Adrenal gland (tissue), 5 donors: ENCODE measurements at regions not wholly inside any gene's neighbourhood (a gene's known extent, or its start where the extent isn't known, plus 50 kb on each side); places are given as distances from the start of the nearest gene placed in this dataset.

Source experiments
- CTCF ChIP-seq, 6 experiments: fragments of 450-650 bp in 4 of 6; fragments of 200-600 bp in 2 of 6; sonication (generic) in 1 of 6; IDR thresholded peaks; 1 replicate in 5 of 6; 2 replicates in 1 of 6; pipeline versions ENCODE4 v1.5.1 to v1.8.0; 2016 to 2021; ENCODE audit warnings: antibody characterized with exemption in 6 of 6, mild to moderate bottlenecking in 2 of 6, moderate library complexity in 1 of 6
- POLR2A ChIP-seq, 2 donors: fragments of 450-650 bp; IDR thresholded peaks; one replicate each; pipeline ENCODE4 v1.6.1; 2017; ENCODE audit warnings: antibody characterized with exemption in 2 of 2, mild to moderate bottlenecking in 2 of 2, moderate library complexity in 1 of 2
- donor health status: DM: no; HTN: no; CAD: no.

GRCh38 chr4:66949419-66949818 is 595.9 kb downstream of the CENPC start:
- TF ChIP-seq CTCF (IDR thresholded peaks at IDR 0.05), result no peak
- TF ChIP-seq POLR2A (IDR thresholded peaks at IDR 0.05), result no peak
